BE2C (cell line): ENCODE measurements at regions not wholly inside any gene's neighbourhood (a gene's known extent, or its start where the extent isn't known, plus 50 kb on each side); places are given as distances from the start of the nearest gene placed in this dataset.

Experiments used
- DNase-seq: peaks from one replicate; pipeline ENCODE4 v3.0.0-alpha.2; 2020
- H3K27me3 ChIP-seq: fragments of 250-450 bp; sonication (Bioruptor Pico); 2 replicates; pipeline ENCODE4 v1.5.1; 2020; ENCODE audit warnings: mild to moderate bottlenecking
- H3K36me3 ChIP-seq: fragments of 250-450 bp; sonication (Bioruptor Pico); 2 replicates; pipeline ENCODE4 v1.5.1; 2020; ENCODE audit warnings: mild to moderate bottlenecking
- H3K4me1 ChIP-seq: fragments of 250-450 bp; sonication (Bioruptor Pico); 2 replicates; pipeline ENCODE4 v1.5.1; 2020
- H3K4me3 ChIP-seq: 2 replicates; pipeline ENCODE4 v1.5.1; 2011; ENCODE audit warnings: low read depth, low read length
- H3K9me3 ChIP-seq: fragments of 250-450 bp; sonication (Bioruptor Pico); 2 replicates; pipeline ENCODE4 v1.5.1; 2020
- CTCF ChIP-seq: IDR thresholded peaks from 2 replicates; pipeline ENCODE4 v1.5.1; 2012; ENCODE audit warnings: mild to moderate bottlenecking, low read depth, low read length

- Histone ChIP-seq H3K9me3 (no peaks in the 10 kb centered on the region), H3K4me1 (no peaks in the 10 kb centered on the region), H3K4me3 (no peak overlapping the region), H3K27me3 (no peaks in the 10 kb centered on the region), H3K36me3 (no peaks in the 10 kb centered on the region)
- no peak for DNase-seq
- no peak for TF ChIP-seq CTCF
These were observed 372.6 kb downstream of the BCL11B start for GRCh38 chr14:98899441-98899840.

- no peak for DNase-seq
- H3K9me3 ChIP-seq, result no peaks in the 10 kb centered on the region
These were observed 371.8 kb downstream of the BCL11B start for GRCh38 chr14:98900236-98900635.

GRCh38 chr14:98900798-98901197 is 371.2 kb downstream of the BCL11B start:
- DNase-seq, result no peak
- H3K4me3 ChIP-seq, result no peak overlapping the region
- TF ChIP-seq CTCF, result no peak

More at GRCh38 chr14:98900236-98900635, 371.8 kb downstream of the BCL11B start:
- Histone ChIP-seq H3K4me1 (no peaks in the 10 kb centered on the region), H3K4me3 (no peak overlapping the region), H3K36me3 (no peaks in the 10 kb centered on the region), H3K27me3 (no peaks in the 10 kb centered on the region)
- no peak for TF ChIP-seq CTCF

GRCh38 chr14:98901511-98902205 is 370.3 kb downstream of the BCL11B start:
- H3K36me3 ChIP-seq, result no peaks in the 10 kb centered on the region
- TF ChIP-seq CTCF, result no peak

More at GRCh38 chr14:98900798-98901197, 371.2 kb downstream of the BCL11B start:
- Histone ChIP-seq H3K4me1 (no peaks in the 10 kb centered on the region), H3K27me3 (no peaks in the 10 kb centered on the region), H3K36me3 (no peaks in the 10 kb centered on the region), H3K9me3 (no peaks in the 10 kb centered on the region)

GRCh38 chr14:98903371-98903770 is 368.6 kb downstream of the BCL11B start:
- no peak for DNase-seq
- no peaks in the 10 kb centered on the region for H3K4me1 ChIP-seq
- H3K27me3 ChIP-seq, result no peaks in the 10 kb centered on the region
- TF ChIP-seq CTCF, result no peak
- H3K9me3 ChIP-seq, result no peaks in the 10 kb centered on the region
- H3K4me3 ChIP-seq, result no peak overlapping the region
- H3K36me3 ChIP-seq, result no peaks in the 10 kb centered on the region

More at GRCh38 chr14:98901511-98902205, 370.3 kb downstream of the BCL11B start:
- H3K9me3 ChIP-seq, result no peaks in the 10 kb centered on the region
- no peak overlapping the region for H3K4me3 ChIP-seq
- no peaks in the 10 kb centered on the region for H3K4me1 ChIP-seq
- H3K27me3 ChIP-seq, result no peaks in the 10 kb centered on the region
- no peak for DNase-seq

GRCh38 chr14:98904677-98905076 is 367.3 kb downstream of the BCL11B start:
- no peak for TF ChIP-seq CTCF
- Histone ChIP-seq H3K27me3 (no peaks in the 10 kb centered on the region), H3K4me1 (no peaks in the 10 kb centered on the region), H3K4me3 (no peak overlapping the region), H3K36me3 (no peaks in the 10 kb centered on the region), H3K9me3 (no peaks in the 10 kb centered on the region)
- no peak for DNase-seq
